SU-DHL-6 (cell line): ENCODE measurements at regions not wholly inside any gene's neighbourhood (a gene's known extent, or its start where the extent isn't known, plus 50 kb on each side); places are given as distances from the start of the nearest gene placed in this dataset.

Experiments
- H2AFZ ChIP-seq: fragments of 200-600 bp; sonication (generic); 2 replicates; pipeline ENCODE4 v1.6.1; 2014; ENCODE audit warnings: low read depth, mild to moderate bottlenecking, moderate library complexity, mixed read lengths, antibody characterized with exemption, low read length; ENCODE audit not compliant: severe bottlenecking
- H3F3A ChIP-seq: fragments of 200-600 bp; shearing (Covaris generic); 2 replicates; pipeline ENCODE4 v1.6.0; 2016; ENCODE audit warnings: antibody characterized with exemption, mild to moderate bottlenecking; ENCODE audit not compliant: insufficient read depth
- H3K27ac ChIP-seq: fragments of 200-600 bp; sonication (generic); 2 replicates; pipeline ENCODE4 v1.5.1; 2016; ENCODE audit warnings: low read depth, mild to moderate bottlenecking, low read length, moderate library complexity, mixed read lengths
- H3K27me3 ChIP-seq: fragments of 200-600 bp; sonication (generic), shearing (Covaris generic); 2 replicates; pipeline ENCODE4 v1.6.0; 2014; ENCODE audit warnings: mild to moderate bottlenecking, low read length
- H3K36me3 ChIP-seq: fragments of 200-600 bp; sonication (generic); 2 replicates; pipeline ENCODE4 v1.6.1; 2014; ENCODE audit warnings: mild to moderate bottlenecking, low read length, mixed read lengths
- H3K4me2 ChIP-seq: fragments of 300-600, 200-600 bp; shearing (Covaris generic), sonication (generic); 2 replicates; pipeline ENCODE4 v1.6.0; 2014; ENCODE audit warnings: low read length, low read depth, mild to moderate bottlenecking; ENCODE audit not compliant: poor library complexity, severe bottlenecking
- H3K4me3 ChIP-seq: fragments of 200-600 bp; sonication (generic); 2 replicates; pipeline ENCODE4 v1.5.1; 2014; ENCODE audit warnings: antibody characterized with exemption, low read length, mild to moderate bottlenecking, mixed read lengths; ENCODE audit not compliant: insufficient read depth, poor library complexity, severe bottlenecking
- H3K79me2 ChIP-seq: fragments of 200-600 bp; sonication (generic); 2 replicates; pipeline ENCODE4 v1.6.1; 2014; ENCODE audit warnings: mild to moderate bottlenecking, low read length, moderate library complexity; ENCODE audit not compliant: insufficient read depth
- H3K9ac ChIP-seq: fragments of 200-600 bp; sonication (generic); 2 replicates; pipeline ENCODE4 v1.7.0; 2014; ENCODE audit warnings: mild to moderate bottlenecking, low read length
- H3K9me2 ChIP-seq: fragments of 200-600 bp; sonication (generic); replicated peaks from 2 replicates; pipeline ENCODE4 v1.6.1; 2014; ENCODE audit warnings: low read length; ENCODE audit not compliant: insufficient read depth
- H3K9me3 ChIP-seq: fragments of 200-600 bp; sonication (generic); 2 replicates; pipeline ENCODE4 v1.6.1; 2014; ENCODE audit warnings: low read length, mixed read lengths; ENCODE audit not compliant: insufficient read depth
- H4K20me1 ChIP-seq: fragments of 200-600 bp; sonication (generic); 2 replicates; pipeline ENCODE4 v1.6.1; 2014; ENCODE audit warnings: low read depth, mild to moderate bottlenecking, antibody characterized with exemption, low read length, moderate library complexity, mixed read lengths
- CTCF ChIP-seq: fragments of 200-600 bp; sonication (generic); IDR thresholded peaks from one replicate; pipeline ENCODE4 v1.5.1; 2017; ENCODE audit warnings: antibody characterized with exemption, mild to moderate bottlenecking, low read length, moderate library complexity; ENCODE audit not compliant: insufficient read depth, poor library complexity, severe bottlenecking
- EZH2phosphoT487 ChIP-seq: fragments of 200-600 bp; sonication (generic), shearing (Covaris generic); conservative IDR thresholded peaks from 2 replicates; pipeline ENCODE4 v1.6.1; 2018; ENCODE audit warnings: mild to moderate bottlenecking, antibody characterized with exemption, low read length, moderate library complexity, mixed read lengths

GRCh38 chr20:5433352-5433751, 116.6 kb upstream of the PROKR2 start:
- no peaks in the 10 kb centered on the region for H3K36me3 ChIP-seq
- no peak overlapping the region for H3K4me3 ChIP-seq
- H3K79me2 ChIP-seq: no peaks in the 10 kb centered on the region
- no peaks in the 10 kb centered on the region for H4K20me1 ChIP-seq
- no peak overlapping the region for H3K9ac ChIP-seq
- H3K9me2 ChIP-seq: no peaks in the 10 kb centered on the region
- H3F3A ChIP-seq: no peaks in the 10 kb centered on the region
- H3K27me3 ChIP-seq: 0 out of 2 replicates have a peak, but pooled peaks cover 4% of the 10 kb centered on the region
- no peak overlapping the region for H3K27ac ChIP-seq
- no peak overlapping the region for H3K4me2 ChIP-seq
- no peaks in the 10 kb centered on the region for H3K9me3 ChIP-seq
- TF ChIP-seq EZH2phosphoT487 (no peak), CTCF (no peak)
- no peak overlapping the region for H2AFZ ChIP-seq

DNA sequence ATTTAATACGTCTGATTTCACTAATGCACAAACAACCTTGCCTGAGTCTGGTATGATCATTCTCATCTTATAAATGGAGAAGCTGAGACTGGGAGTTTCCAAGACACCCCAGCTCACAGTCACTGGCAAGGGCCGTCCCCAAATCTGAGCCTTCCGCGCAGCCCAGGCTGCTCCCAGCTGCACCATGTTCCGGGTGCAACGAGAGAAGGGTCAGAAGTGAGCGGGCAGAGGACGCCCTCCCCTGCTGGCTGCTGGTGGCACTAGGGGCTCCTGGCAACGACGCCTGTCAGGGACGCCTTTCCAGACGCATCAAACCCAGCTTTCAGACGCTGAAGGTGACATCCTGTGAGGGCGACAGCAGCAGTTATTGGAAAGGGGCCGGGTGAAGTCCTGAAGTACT, 115.3 kb upstream of the PROKR2 start:
- Histone ChIP-seq H3K9me3 (no peaks in the 10 kb centered on the region), H3K9me2 (no peaks in the 10 kb centered on the region), H3K4me3 (no peak overlapping the region), H3F3A (no peaks in the 10 kb centered on the region), H3K27ac (no peak overlapping the region), H2AFZ (no peak overlapping the region), H3K79me2 (no peaks in the 10 kb centered on the region), H3K36me3 (no peaks in the 10 kb centered on the region), H3K4me2 (no peak overlapping the region), H4K20me1 (no peaks in the 10 kb centered on the region), H3K27me3 (0 out of 2 replicates have a peak, but pooled peaks cover 4% of the 10 kb centered on the region), H3K9ac (no peak overlapping the region)
- TF ChIP-seq EZH2phosphoT487 (no peak), CTCF (no peak)

- Histone ChIP-seq H3K27me3 (0 out of 2 replicates have a peak, but pooled peaks cover 4% of the 10 kb centered on the region), H3K36me3 (no peaks in the 10 kb centered on the region), H3K9ac (no peak overlapping the region), H3K4me2 (no peak overlapping the region), H3K9me2 (no peaks in the 10 kb centered on the region), H4K20me1 (no peaks in the 10 kb centered on the region), H3K27ac (no peak overlapping the region), H3F3A (no peaks in the 10 kb centered on the region), H3K9me3 (no peaks in the 10 kb centered on the region), H2AFZ (no peak overlapping the region), H3K4me3 (no peak overlapping the region), H3K79me2 (no peaks in the 10 kb centered on the region)
- no peak for TF ChIP-seq CTCF
- TF ChIP-seq EZH2phosphoT487: no peak
Observed at GRCh38 chr20:5430670-5431069, 113.9 kb upstream of the PROKR2 start.

DNA sequence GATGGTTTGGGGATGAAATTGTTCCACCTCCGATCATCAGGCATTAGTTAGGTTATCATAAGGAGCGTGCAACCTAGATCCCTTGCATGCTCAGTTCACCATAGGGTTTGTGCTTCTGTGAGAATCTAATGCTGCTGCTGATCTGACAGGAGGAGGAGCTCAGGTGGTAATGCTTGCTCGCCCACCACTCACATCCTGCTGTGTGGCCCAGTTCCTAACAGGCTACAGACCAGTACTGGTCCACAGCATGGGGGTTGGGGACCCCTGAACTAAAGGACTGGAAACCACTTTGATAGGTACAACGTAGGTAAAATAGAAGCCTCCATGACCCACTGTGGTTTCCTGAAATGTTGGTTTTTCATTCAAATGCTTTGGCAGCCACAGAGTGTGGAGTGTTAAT, 109.3 kb upstream of the PROKR2 start:
- no peak for TF ChIP-seq EZH2phosphoT487
- no peak for TF ChIP-seq CTCF
- no peaks in the 10 kb centered on the region for H4K20me1 ChIP-seq
- no peaks in the 10 kb centered on the region for H3K79me2 ChIP-seq
- no peak overlapping the region for H3K27ac ChIP-seq
- no peaks in the 10 kb centered on the region for H3K9me3 ChIP-seq
- no peak overlapping the region for H3K4me2 ChIP-seq
- H2AFZ ChIP-seq: no peak overlapping the region
- H3K4me3 ChIP-seq: no peak overlapping the region
- H3K36me3 ChIP-seq: no peaks in the 10 kb centered on the region
- no peaks in the 10 kb centered on the region for H3K9me2 ChIP-seq
- 0 out of 2 replicates have a peak, but pooled peaks cover 4% of the 10 kb centered on the region for H3K27me3 ChIP-seq
- H3F3A ChIP-seq: no peaks in the 10 kb centered on the region
- H3K9ac ChIP-seq: no peak overlapping the region
